CD4-positive, alpha-beta T cell treated with Interferon gamma for 1 hour (primary cell): ENCODE measurements at regions not wholly inside any gene's neighbourhood (a gene's known extent, or its start where the extent isn't known, plus 50 kb on each side); places are given as distances from the start of the nearest gene placed in this dataset.

ENCODE experiments used
- DNase-seq: peaks from one replicate; pipeline ENCODE4 v3.0.0-alpha.2; 2020

DNA sequence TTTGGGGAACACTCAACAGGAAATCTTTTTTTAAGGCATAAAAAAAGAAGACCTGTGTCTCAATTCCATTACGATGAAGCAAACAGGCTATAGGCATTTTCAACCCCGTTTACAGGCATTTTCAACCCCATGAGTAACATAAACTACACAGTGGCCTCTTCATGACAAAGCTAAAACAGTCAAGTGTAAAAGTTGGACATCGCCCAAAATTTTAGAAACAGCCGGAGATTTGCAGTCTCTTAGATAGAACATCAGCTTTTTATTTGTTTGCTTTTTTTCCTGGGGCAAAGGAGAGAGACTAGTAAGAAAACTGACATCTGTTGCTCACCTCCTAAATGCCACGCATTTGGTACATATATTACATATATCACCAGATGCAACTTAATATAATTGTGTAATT, 173.7 kb downstream of the CMPK2 start:
- no peak for DNase-seq

DNA sequence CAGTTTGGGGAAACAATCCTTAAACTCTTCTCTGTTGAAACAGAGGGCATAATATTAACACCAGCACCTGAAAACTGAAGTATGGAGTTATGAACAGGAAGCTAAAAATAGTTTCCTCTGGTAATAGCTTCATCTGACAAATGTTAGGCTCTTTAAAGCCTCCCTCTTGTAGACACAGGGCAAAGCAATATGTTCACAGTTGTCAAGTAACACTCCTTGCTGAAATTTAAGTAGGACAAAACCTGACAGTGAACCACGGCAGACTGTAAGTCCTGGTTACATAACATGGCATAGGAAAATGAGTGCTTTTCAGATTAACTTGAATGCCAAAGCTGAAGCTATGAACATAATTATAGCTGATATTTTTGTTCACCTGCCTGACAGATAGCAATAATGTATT, 172.9 kb downstream of the CMPK2 start:
- no peak for DNase-seq

DNA sequence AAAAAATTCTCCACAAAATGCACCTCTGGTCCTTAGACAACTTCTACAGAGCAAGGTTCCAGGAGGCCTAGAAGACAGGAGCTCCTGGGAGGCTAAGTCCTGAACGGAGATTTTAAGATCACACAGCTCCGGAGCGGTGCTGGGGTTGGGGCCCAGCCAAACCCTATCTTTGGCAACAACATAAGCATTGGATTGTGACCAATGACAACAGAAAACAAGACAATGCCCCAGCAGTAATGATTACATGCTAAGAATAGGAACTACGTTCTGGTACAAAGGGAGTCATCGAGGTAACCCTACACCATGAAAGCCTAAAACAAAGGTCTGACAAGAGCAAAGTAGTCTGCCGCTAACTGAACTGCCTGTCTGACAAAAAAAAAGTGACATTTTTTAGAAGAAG, 171.2 kb downstream of the CMPK2 start:
- no peak for DNase-seq

DNA sequence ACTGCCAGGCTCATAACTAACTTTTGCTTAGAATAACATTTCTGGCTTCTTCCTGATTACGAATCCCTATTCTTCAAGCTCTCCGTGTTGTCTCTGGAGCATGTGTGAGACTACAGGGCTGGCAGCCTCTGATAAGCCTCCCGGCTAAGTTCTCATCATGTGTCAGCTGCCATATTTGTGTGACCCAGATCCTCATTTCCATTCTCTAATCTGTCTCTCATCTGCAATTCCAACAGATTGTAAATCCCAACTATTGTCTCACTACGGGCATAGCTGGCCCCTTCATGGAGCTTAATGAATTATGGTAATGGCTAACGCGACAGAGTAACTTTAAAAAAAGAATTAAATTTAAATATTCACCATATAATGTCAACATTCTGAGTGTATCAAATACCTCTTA, 165.4 kb downstream of the CMPK2 start:
- no peak for DNase-seq

DNA sequence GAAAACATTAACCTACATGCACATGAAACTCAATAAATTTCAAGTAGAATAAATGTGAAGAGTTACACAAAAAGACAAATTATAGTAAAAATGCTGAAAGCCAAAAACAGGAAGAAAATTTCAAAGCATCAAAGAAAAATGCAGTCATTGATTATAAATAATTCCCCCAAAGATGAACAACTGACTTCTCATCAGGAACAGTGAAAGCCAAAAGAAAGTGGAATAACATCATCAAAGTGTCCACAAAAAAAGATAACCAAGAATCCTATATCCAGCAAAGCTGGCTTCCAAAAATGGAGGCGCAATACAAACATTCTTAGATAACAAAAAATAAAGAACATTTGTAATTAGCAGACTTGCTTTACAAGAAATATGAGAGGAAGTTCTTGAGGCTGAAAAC, 161.6 kb downstream of the CMPK2 start:
- no peak for DNase-seq

DNA sequence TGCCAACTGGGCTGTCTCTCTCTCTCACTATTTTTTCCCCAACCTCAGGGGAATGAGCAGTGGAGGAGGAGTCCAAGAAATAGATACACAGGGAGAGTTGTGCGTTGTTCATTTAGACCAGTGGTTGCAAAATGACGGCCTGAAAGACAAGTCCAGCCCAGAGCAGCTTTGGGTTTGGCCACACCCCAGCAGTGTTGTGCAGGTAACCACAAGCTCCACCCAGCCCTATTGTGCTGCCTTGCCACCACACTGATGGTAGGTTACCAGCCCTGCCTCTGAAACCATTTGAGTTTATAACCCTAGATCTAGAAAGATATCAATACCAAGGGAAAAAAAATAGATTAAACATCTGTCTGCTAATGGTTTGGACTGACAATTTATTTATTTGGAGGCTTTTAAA, 144.3 kb downstream of the CMPK2 start:
- no peak for DNase-seq

DNA sequence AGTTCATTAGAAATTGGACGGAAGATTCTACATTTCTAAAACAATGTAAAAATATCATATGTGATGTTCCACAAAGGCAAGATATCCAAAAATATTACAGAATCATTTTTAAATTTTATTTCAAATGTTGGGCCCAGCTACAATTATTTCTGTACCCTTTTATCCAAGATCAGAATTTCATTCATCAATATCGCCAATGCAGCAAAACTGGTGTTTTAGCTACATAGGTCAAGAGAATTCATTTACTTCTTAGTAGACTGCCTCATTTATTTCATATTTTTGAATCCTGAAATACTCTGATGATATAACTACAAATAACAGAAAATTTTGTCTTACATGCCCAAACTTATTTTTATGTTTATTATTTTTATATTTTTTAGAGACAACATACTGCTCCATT, 143.1 kb downstream of the CMPK2 start:
- no peak for DNase-seq

DNA sequence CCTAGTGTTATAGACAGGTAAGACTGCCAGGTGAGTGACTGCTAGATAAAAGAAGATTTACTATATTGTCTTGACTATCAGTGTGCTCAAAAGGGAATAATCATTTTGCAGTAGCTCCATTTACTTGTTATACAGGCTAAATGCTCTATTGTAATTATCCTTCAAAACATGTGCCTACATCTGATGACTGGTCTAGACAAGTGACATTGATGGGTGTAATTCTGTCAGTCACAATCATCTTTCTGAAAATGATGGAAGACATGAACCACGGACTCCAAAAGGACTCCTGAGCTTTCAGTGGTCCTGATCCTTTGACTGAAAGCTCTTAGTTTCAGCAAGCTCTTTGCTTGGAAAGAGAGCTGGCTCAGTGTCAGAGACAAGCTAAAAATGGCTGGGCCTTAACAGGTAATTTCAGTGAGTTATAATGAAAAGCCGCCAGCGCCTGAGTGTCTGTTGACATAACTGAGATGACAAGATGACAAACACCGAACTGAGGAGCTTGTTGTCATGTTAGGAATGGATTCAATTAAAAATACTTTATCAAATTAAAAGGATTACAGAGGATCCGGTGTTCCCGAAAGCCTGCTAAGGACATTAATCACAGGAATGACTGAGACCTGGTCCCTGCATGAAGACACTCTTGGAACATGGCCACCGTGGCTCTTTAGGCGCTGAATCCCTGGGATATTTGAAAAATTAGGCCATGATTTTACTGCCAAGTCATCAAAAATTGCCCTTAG, 141.7 kb downstream of the CMPK2 start:
- no peak for DNase-seq

DNA sequence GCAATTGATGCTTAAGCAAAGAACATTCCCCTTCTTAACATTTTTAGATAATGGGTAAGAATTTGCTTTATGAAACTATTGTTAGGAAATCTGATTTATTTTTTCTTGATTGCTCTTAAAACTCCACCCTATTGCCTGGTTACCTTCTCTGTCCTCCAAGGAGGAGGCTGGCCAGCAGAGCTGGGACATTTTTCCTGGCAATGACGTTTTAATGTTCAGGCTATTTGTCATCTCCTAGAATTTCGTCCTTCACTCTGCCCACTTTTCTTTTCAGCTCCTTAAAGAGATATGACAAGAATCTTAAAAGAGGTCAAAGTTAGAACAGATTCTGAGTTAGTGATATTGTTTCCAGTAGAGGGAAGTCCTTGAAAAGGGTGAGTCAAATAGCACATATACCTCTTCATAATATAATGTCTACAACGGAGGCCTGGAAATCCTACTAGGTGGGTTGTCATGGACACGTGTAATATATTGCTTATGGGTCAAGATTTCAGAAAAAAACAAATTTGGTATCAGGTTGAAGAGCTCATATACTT, 141.0 kb downstream of the CMPK2 start:
- DNase-seq, result no peak

DNA sequence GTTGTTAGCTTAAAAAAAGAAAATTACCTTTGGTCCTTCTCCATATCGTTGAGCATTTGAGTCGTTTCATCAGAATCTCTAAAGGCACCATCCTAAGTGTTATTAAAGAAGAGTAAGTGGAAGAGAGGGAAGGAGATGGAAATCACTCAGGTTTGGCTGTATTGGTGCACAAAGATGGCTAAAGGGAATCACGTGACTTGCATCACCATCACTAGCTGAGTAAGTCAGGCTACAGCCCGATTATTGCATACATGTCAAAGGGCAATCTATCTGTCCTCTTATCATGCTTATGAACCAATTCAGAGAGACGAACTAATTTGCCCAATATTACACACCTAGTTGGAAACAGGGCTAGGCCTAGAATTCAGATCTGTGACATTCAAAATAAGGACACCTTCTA, 137.6 kb downstream of the CMPK2 start:
- DNase-seq, result no peak

DNA sequence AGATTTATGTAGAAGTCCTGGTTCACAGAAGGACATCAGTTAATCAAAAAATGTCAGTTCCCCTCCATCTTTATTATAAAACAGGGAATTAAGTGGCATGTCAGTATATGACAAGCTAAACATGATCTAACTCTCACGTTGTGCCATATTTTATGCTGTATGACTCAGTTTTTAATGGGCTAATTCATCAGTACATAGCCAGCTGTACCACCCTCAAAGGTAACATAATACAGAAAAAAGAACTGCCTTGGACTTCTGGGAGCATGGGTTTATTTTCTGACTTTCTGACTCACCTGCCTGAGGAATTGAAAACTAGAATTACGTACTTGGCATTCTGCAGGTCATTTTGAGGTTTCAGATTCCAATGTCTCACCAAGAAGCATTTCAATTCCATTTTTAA, 135.7 kb downstream of the CMPK2 start:
- DNase-seq, result no peak

DNA sequence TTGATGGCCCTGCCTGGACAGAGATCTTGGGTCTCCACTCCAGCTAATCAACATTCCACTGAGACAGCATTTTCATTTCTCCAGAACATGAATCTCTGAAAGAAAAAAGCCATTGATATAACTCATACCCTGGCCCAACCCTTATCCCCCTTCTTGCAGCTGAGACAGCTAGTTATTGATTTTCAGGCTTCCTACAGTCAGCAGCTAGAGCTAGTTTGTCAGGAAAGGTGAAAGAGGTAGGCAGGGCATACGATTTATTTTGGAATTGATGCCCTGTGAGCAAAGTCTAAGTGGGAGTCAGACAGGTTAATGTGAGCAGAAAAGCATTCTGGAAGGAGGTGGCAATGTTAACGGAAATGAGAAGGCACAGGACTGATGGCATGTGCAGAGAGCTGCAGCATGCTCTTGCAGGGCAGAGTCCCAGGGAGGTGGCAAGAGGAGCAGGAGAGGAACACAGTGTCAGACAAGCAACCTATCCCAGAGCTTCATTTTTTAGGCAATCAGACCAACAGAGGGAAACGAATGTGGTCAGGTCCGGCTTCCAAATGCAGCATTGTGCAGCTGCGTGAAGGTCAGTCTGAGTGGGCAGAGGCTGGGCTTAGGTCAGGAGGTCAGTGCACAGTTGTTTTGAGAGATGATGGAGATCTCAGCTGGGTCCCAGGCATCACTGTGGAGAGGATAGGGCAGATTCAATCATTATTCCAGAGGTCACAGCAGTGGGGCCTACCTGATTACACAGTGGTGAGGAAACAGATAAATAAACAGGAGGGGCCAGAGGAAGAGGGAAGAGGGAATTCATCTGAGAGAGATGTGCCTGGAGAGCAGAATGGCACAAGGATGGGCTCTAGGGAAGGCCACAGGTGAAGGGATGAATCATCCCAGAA, 134.8 kb downstream of the CMPK2 start:
- DNase-seq, result no peak

DNA sequence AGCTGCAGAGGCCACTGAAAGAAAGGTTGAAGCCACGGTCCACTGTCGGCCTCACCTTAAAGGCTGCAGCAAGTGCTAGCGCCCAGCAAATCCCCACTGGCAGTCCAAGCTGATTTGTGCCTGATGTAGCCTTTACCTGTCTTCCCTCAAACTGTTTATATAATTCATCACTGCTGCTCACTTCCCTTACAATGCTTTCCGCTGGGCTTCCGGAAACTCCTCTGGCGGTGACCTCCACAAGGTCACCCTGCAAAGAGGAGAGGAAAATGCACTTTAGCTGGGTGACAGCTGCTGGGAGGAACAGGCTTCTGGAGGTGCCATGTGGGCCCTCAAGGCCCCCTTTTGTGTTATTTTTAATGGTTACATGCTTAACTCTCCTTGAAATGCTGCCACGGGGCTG, 126.2 kb downstream of the CMPK2 start:
- DNase-seq, result no peak

DNA sequence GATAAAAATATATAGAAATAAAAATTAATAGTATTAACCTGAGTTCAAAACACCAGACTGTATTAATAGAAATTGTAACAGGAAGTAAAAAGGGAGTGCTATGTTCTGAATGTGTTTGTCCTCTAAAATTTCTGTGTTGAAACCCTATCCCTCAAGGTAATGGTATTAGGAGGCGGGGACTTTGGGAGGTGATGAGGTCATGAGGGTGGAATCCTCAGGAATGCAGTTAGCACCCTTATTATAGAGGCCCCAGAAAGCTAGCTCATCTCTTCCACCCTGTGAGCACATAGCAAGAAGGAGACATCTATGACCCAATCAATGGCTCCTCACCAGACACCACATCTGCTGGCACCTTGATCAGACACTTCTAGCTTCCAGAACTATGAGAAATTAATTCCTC, 124.5 kb downstream of the CMPK2 start:
- no peak for DNase-seq

DNA sequence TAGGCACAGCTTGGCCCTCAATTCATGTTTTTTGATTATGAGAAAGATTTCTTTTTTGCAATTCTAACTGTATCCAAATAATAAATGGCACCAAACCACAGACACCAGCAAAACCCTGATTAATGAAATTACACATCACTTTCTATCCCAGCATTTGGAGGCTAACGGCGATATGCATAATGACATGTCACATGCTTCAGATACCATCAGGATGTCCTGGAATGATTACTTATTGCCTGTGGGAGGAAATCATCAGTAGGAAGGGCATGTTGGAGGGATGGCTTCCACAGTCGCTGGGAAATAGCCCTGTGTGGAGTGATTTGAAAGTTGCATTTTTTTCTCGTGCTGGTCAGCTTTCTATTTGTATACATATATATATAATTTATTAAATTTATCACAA, 121.7 kb downstream of the CMPK2 start:
- DNase-seq, result no peak

DNA sequence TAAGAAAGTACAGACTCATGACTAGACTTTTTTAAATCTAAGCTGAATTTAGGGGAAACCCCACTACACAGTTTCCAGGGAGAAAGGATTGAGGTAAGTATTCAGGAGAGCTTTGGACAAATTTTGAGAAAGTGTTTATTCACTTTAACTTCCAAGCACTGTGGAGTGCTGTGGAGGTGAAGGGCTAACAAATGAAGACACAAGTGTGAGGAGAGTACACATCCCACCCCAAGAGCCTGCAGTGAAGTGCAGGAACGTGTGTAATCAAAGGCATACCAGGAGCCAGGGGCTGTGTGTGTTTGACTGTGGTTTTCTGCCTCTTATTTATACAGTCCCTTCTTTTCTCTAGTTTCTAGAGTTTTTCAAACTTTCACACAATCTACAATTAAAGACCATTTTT, 118.3 kb downstream of the CMPK2 start:
- DNase-seq, result no peak

DNA sequence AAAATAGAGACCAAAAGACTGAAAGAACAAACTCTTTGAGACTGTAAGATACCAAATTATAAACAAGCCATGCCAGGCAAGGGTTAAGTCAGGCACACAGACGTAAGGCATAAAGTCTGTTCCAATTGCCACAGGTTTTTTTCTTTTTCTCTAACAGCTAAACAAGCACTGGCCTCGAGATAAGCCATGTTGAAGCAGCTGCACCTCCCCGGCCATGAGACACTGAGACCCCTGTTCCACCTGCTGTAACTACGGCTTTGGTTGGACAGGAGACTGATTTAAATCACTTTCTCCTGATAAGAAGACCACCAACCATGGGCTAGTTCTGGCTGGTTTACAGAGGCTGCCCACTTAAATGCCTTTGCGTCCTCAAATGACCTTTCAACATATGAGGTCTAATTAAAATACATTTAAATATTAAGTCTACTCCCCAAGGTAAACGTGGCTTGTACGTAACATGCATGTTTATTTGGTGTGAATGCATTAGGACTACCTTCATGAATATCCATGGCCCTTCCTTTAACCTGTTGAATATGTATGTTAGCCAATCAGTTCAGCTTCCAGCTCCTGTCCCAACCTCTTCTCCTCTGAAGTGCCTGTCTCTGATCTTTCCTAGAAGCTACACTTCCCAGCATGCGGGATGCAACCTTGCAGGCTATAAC, 117.2 kb downstream of the CMPK2 start:
- no peak for DNase-seq

DNA sequence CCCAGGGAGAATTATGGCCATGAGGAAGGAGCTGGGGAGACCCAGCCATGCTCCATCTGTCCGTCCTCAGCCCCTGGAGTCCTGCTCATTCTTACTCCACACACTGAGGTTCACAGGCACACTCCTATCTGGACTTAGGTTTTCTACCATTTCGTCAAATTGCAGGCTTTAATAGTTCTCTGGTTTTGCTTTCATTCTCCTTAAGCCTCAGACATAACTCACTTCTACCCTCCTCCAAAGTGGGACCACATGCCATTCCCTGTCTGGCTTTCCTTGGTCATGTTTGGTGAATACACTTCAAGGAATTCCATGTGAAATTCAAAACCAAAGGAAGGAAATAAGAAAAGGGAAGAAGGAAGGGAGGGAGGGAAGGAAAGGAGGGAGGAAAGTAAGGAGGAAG, 115.7 kb downstream of the CMPK2 start:
- DNase-seq, result no peak

DNA sequence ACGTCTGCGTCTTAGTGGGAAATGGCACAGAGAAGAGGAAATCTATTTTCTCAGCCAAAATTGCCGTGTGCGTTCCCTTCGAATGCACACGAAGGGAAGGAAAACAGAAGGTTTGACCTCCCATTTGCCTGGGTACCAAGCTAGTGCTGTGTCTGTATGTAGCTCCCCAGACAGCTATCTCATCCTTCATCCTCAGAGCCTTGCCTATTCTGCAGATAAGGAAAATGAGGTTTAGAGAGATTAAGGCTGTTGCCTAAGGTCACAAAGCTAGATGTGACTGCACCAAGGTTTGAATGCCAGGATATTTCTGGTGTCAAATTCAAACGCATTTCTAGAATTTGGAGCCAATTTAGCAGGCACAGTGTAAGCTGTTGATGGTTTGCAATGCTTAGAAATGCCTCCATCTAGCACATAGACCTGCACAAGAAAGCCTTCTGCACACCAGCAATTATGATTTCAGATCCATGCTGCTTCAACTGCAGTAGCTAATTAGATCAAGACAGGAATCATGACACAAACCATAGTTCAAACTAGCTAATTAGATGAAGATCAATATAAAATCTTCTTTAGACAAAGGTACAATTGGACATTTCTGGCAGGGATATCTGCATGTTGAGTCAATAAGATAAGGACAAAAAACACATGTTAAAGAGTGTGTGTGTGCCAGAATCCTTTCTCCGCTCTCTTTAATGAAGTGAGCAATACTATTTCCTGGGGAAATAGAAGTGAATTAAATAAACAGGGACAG, 115.1 kb downstream of the CMPK2 start:
- DNase-seq, result no peak

DNA sequence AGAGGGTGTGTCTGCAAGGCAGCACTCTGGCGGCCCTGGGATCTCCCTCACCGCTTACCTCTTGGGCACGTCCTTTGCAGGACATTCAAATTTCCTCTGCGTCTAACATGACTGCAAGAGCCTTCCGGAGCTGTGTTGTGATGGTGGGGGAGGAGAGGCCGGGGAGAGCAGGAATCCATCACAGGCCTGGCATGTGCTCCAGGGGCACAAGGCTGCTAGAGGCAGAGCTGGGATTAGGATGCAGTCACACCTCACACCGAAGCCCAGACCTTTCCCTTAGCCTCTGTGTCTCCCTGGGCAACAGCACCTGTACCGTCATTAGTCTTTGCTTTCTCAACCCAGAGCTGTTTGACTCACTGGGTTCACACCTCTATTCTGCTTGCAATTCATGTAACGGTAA, 111.3 kb downstream of the CMPK2 start:
- DNase-seq, result no peak

DNA sequence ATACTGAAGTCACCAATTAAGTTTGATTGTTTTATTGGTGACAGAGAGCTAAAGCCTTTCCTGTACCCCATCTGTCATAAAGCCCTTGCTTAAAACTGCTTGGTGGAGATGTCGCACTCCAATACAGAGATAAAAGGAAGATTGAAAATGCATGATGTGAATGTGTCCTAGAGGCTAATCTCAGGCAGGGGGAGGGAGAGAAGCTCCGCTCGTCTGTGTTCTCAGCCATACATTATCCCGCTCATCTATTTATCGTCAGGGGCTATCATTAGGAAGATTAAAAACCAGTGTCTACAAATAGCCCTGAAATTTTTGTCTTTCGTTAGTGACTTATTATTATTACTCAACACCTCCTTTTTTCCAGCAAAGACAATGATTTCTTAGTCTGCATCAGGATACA, 110.3 kb downstream of the CMPK2 start:
- no peak for DNase-seq

DNA sequence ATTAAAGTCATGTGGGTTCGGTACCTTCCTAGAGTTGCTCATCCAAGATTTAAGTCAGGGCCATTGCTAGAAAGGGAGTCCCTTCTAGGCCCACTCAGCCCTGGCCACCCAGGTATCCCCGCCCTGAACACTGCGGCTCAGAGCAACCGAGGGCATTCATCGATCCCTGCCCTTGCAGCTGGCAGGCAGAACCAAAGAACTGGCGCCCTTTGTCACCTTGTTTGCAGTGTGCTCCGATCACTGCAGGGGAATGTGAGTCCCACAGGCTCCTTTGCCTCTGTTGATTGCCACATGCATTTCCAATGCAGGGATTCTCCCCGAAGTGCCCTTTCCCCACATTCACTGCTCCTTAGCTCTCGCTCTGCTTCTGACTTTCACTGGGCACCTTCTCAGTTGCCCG, 108.5 kb downstream of the CMPK2 start:
- DNase-seq, result no peak

DNA sequence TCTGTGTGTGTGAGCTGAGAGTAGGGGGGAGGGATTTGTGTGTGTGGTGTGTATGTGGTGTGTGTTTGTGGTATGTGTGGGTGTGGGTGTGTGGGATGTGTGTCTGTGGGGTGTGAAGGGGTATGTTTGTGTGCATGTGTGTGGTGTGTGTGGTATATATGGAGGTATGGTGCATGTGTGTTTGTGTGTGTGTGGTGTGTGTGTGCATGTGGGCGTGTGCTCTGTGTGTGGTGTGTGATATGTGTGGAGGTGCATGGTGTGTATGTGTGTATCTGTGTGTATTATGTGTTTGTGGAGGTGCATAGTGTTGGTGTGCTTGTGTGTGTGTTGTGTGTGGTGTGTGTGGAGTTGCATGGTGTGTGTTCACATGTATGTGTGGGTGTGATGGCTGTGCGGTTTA, 106.0 kb downstream of the CMPK2 start:
- DNase-seq, result no peak
